ENCODE measurements at regions not wholly inside any gene's neighbourhood (a gene's known extent, or its start where the extent isn't known, plus 50 kb on each side); places are given as distances from the start of the nearest gene placed in this dataset.

- no peak for DNase-seq (ENCODE audit: low read depth)
- no peak overlapping the region for H3K4me3 ChIP-seq (ENCODE audit: control insufficient read depth, low read depth, low read length)
- TF ChIP-seq CTCF (conservative IDR thresholded peaks at IDR 0.05; ENCODE audit: control insufficient read depth, insufficient read depth, low read depth, low read length): no peak
Observed at GRCh38 chr6:169867751-169868191, 116.3 kb downstream of the ERMARD start.

- no peak for DNase-seq (ENCODE audit: low read depth)
- H3K4me3 ChIP-seq (ENCODE audit: control insufficient read depth, low read depth, low read length): no peak overlapping the region
- TF ChIP-seq CTCF (conservative IDR thresholded peaks at IDR 0.05; ENCODE audit: control insufficient read depth, insufficient read depth, low read depth, low read length): no peak
Observed at GRCh38 chr6:169866668-169867521, 115.5 kb downstream of the ERMARD start.

DNA sequence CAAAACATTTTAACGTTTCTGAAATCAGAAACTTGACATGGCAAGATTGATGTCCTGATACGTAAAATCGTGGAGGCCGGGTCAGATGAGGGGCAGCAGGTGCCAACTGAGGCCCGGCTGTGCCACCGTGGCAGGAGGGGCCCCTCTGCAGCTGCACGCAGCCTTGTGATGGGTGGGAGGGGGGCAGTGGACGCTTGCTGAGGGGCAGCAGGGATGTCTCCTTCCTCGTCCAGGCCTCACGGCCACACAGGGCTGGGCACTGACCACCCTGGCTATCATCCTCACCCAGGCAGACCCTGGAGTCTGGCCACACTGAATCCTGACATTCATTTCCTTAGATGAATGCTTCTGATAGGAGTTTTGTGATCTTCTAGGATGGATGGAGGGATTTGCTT, 114.7 kb downstream of the ERMARD start:
- no peak overlapping the region for H3K4me3 ChIP-seq (ENCODE audit: control insufficient read depth, low read depth, low read length)
- no peak for TF ChIP-seq CTCF (conservative IDR thresholded peaks at IDR 0.05; ENCODE audit: control insufficient read depth, insufficient read depth, low read depth, low read length)

GRCh38 chr6:169865346-169866139, 114.1 kb downstream of the ERMARD start:
- H3K4me3 ChIP-seq (ENCODE audit: control insufficient read depth, low read depth, low read length): no peak overlapping the region
- no peak for DNase-seq (ENCODE audit: low read depth)
- TF ChIP-seq CTCF (conservative IDR thresholded peaks at IDR 0.05; ENCODE audit: control insufficient read depth, insufficient read depth, low read depth, low read length): no peak

More for the DNA sequence above, 114.7 kb downstream of the ERMARD start:
- no peak for DNase-seq (ENCODE audit: low read depth)

DNA sequence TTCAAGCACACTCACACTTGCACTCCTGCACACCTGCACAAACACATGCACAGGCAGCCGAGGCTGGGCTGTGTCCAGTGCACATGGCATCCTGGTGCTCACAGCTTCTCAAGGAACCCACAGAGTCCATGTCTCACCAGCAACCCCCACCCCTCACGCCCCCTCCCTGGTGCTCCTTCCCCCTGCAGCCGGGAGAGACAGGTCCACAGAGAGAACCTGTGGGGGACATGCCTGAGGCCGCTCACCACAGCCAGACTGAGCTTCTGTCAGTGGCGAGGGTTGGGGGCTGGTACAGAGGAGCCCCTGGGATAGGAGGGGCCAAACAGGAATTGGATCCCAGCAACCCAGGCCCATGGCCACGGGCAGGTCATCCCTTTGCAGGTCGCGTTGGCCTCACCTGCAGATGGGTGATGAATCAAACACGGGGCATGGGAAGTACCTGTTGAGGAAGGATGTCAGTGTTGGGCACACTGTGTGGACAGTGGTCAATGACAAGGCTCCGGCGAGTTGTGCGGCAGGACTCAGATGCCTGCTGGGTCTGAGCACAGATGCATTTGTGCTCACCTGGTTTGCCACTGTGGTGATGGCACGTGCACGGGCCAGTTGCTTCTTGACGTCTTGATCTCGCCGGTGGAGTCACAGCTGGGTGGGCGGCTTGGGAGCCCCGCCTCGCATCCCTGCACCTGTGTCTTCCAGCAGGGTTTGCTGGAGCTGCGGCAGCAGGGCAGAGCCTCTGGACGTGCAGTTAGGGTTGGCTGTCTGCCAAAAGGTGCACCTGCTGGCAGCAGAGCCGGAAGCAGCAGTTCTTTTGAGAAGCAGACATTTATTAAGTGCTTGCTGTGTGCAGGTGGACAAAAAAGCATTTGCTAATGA, 113.0 kb downstream of the ERMARD start:
- H3K4me3 ChIP-seq (ENCODE audit: control insufficient read depth, low read depth, low read length): no peak overlapping the region

More for the DNA sequence above, 113.0 kb downstream of the ERMARD start:
- DNase-seq (ENCODE audit: low read depth): no peak
- no peak for TF ChIP-seq CTCF (conservative IDR thresholded peaks at IDR 0.05; ENCODE audit: control insufficient read depth, insufficient read depth, low read depth, low read length)

All from fibroblast of mammary gland (primary cell).